HepG2 (cell line): ENCODE measurements at regions not wholly inside any gene's neighbourhood (a gene's known extent, or its start where the extent isn't known, plus 50 kb on each side); places are given as distances from the start of the nearest gene placed in this dataset.

Source experiments
- ATAC-seq: fragments of 200-7000 bp; cut with Tn5 transposase; 3 replicates; pipeline ENCODE4 v1.9.1; 2020; ENCODE audit warnings: mild to moderate bottlenecking, moderate library complexity
- BruUV-seq: library from RNA; stranded (reverse); fragments of 400-500 nt; replicated peaks from 2 replicates; lab custom pipeline; 2021; lab: Mats Ljungman, UMichigan
- CTCF ChIA-PET: fragments of 300-600 bp; formaldehyde crosslinking; extraction: SDS; loops from one replicate; lab custom pipeline; 2021; ENCODE audit warnings: low total read pairs, inconsistent platforms, low intra/inter-chr PET ratio; lab: Yijun Ruan, JAX
- POLR2A ChIA-PET: fragments of 350-600 bp; sonication (Branson Sonifier 250); formaldehyde crosslinking; loops from one replicate; lab custom pipeline; 2020; ENCODE audit warnings: antibody characterized with exemption, inconsistent platforms; lab: Yijun Ruan, JAX
- DNase-seq: peaks from one replicate; pipeline ENCODE4 v3.0.0-alpha.2; 2015; ENCODE audit warnings: low spot score
- FAIRE-seq: peaks from 3 replicates; lab custom pipeline; 2011; peaks lifted over from hg19 to GRCh38; lab: Jason Lieb, UNC
- H2AFZ ChIP-seq: one replicate; pipeline ENCODE4 v1.6.1; 2011; ENCODE audit warnings: low read length, inconsistent platforms
- H3K27ac ChIP-seq: fragments of 300-600 bp; 3 replicates; pipeline ENCODE4 v1.8.0; 2011; ENCODE audit warnings: mixed run types, mild to moderate bottlenecking, mixed read lengths, low read length, inconsistent platforms; ENCODE audit not compliant: insufficient read depth; ENCODE audit errors: extremely low read length
- H3K27me3 ChIP-seq, 2 experiments: fragments of 200-600 bp in 1 of 2; 2 replicates in 1 of 2; 3 replicates in 1 of 2; pipeline versions ENCODE4 v1.6.0 to v1.8.0; 2011; ENCODE audit warnings: low read length in 2 of 2, mild to moderate bottlenecking in 2 of 2, moderate library complexity in 2 of 2, inconsistent platforms in 1 of 2; ENCODE audit not compliant: insufficient read depth in 2 of 2, control insufficient read depth in 1 of 2
- H3K36me3 ChIP-seq, 2 experiments: fragments of 200-600 bp in 1 of 2; replicated peaks in 1 of 2; 2 replicates in 1 of 2; 3 replicates in 1 of 2; pipeline versions ENCODE4 v1.5.1 to v1.8.0; 2011; ENCODE audit warnings: low read length in 2 of 2, inconsistent platforms in 1 of 2; ENCODE audit not compliant: insufficient read depth in 2 of 2, control insufficient read depth in 1 of 2
- H3K4me1 ChIP-seq: 2 replicates; pipeline ENCODE4 v1.5.1; 2012; ENCODE audit warnings: low read length, inconsistent platforms; ENCODE audit not compliant: insufficient read depth
- H3K4me2 ChIP-seq: 2 replicates; pipeline ENCODE4 v1.6.0; 2011; ENCODE audit warnings: low read depth, low read length, inconsistent platforms
- H3K4me3 ChIP-seq, 3 experiments: fragments of 200-600 bp in 1 of 3; sonication (generic), shearing (Covaris generic) in 1 of 3; replicated peaks in 1 of 3; 2 replicates each; pipeline ENCODE4 v1.5.1; 2011 to 2016; ENCODE audit warnings: low read length in 3 of 3, inconsistent platforms in 2 of 3, low read depth in 2 of 3, mild to moderate bottlenecking in 2 of 3, control low read depth in 1 of 3, mixed read lengths in 1 of 3; ENCODE audit not compliant: insufficient read depth in 1 of 3
- H3K79me2 ChIP-seq: one replicate; pipeline ENCODE4 v1.6.1; 2011; ENCODE audit warnings: low read length, inconsistent platforms; ENCODE audit not compliant: insufficient read depth
- H3K9ac ChIP-seq: 2 replicates; pipeline ENCODE4 v1.6.0; 2011; ENCODE audit warnings: mild to moderate bottlenecking, low read depth, low read length, inconsistent platforms; ENCODE audit not compliant: insufficient read depth
- H3K9me3 ChIP-seq: 2 replicates; pipeline ENCODE4 v1.5.1; 2012; ENCODE audit warnings: mild to moderate bottlenecking, low read length
- H4K20me1 ChIP-seq: 2 replicates; pipeline ENCODE4 v1.6.0; 2011; ENCODE audit warnings: inconsistent platforms, mild to moderate bottlenecking, low read length, moderate library complexity; ENCODE audit not compliant: insufficient read depth
- ATM ChIP-seq: fragments of 450-650 bp; IDR thresholded peaks from 2 replicates; pipeline ENCODE4 v1.7.1; 2017; ENCODE audit warnings: mild to moderate bottlenecking, borderline replicate concordance
- IRF2 ChIP-seq: IDR thresholded peaks from 2 replicates; pipeline ENCODE4 v1.6.1; 2018; ENCODE audit warnings: missing genetic modification reagents, missing compliant biosample characterization
- KDM1A ChIP-seq: IDR thresholded peaks from 2 replicates; pipeline ENCODE4 v1.6.1; 2016; ENCODE audit warnings: missing compliant biosample characterization
- NCOR1 ChIP-seq: fragments of 200-600 bp; sonication (generic); IDR thresholded peaks from 2 replicates; pipeline ENCODE4 v1.7.0; 2017; ENCODE audit warnings: antibody characterized with exemption, low read length, borderline replicate concordance
- NFATC3 ChIP-seq: sonication (generic); formaldehyde crosslinking; IDR thresholded peaks from 2 replicates; pipeline ENCODE4 v1.5.1; 2020; ENCODE audit warnings: mild to moderate bottlenecking, missing genetic modification reagents
- NFE2L2 ChIP-seq: fragments of 150-350 bp; IDR thresholded peaks from 2 replicates; pipeline ENCODE4 v1.6.1; 2014; ENCODE audit warnings: low read length
- SOX5 ChIP-seq: IDR thresholded peaks from 2 replicates; pipeline ENCODE4 v1.6.1; 2016; ENCODE audit warnings: borderline replicate concordance
- ZFYVE20 ChIP-seq: sonication (generic); formaldehyde crosslinking; IDR thresholded peaks from 2 replicates; pipeline ENCODE4 v1.8.0; 2023; ENCODE audit warnings: low read depth, mild to moderate bottlenecking, moderate library complexity, missing genetic modification reagents, borderline replicate concordance
- WGBS: methylation state at CpG from one replicate; pipeline ENCODE4 v1.1.6; 2017; ENCODE audit warnings: low lambda C conversion rate; 5-methylcytosine and 5-hydroxymethylcytosine counted together
- in situ Hi-C: cut with HindIII; loops from 2 replicates; pipeline ENCODE4 v1.10.0; 2017; ENCODE audit warnings: low pct_unique_long_range_greater_than_20kb; ENCODE audit not compliant: extremely low pct_ligation_motif_present
- intact Hi-C: fragments of 100-400 bp; cut with micrococcal nuclease; formaldehyde crosslinking; loops from one replicate; pipeline ENCODE4 v1.10.0; 2022; ENCODE audit not compliant: unreplicated experiment
- TF ChIP-seq, protein P1 (sequence below): sonication (generic); formaldehyde crosslinking; IDR thresholded peaks from 2 replicates; pipeline ENCODE4 v1.4.0; 2020; ENCODE audit warnings: missing genetic modification reagents
- TF ChIP-seq, protein P2 (sequence below): sonication (generic); formaldehyde crosslinking; IDR thresholded peaks from 2 replicates; pipeline ENCODE4 v1.5.1; 2020; ENCODE audit warnings: mild to moderate bottlenecking, missing genetic modification reagents, moderate library complexity
- TF ChIP-seq, protein P3 (sequence below): sonication (generic); formaldehyde crosslinking; IDR thresholded peaks from 2 replicates; pipeline ENCODE4 v1.4.0; 2020; ENCODE audit warnings: missing genetic modification reagents, mild to moderate bottlenecking, borderline replicate concordance
- TF ChIP-seq, protein P4 (sequence below): sonication (generic); formaldehyde crosslinking; IDR thresholded peaks from 2 replicates; pipeline ENCODE4 v1.5.0; 2020; ENCODE audit warnings: missing genetic modification reagents

DNA sequence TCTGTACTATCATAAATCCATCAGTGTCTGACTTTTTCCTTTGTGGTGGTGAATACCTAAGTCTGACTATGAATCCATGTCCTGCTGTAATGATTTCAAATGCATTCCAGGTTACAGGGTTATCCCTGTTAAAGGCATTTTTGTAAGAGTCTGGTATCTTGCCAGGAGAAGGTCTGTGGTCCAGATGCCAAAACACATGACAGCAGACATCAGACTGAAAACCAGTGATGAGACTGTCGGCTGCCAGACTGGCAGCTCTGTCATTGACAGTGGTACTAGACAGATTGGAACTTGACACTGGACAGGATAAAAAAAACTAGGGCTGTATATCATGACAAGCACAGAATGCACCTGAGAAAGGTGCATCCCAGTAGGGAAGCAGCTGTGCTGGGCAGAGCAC is 301.8 kb upstream of the FAT3 start:
- POLR2A ChIA-PET: no interaction called here
- TF ChIP-seq IRF2 (CRISPR knock-in tag) (no peak), KDM1A (no peak), NFATC3 (CRISPR knock-in tag) (no peak), ATM (no peak), NCOR1 (no peak), SOX5 (CRISPR knock-in tag) (no peak), NFE2L2 (no peak), ZFYVE20 (no peak)
- TF ChIP-seq, protein P1, sequence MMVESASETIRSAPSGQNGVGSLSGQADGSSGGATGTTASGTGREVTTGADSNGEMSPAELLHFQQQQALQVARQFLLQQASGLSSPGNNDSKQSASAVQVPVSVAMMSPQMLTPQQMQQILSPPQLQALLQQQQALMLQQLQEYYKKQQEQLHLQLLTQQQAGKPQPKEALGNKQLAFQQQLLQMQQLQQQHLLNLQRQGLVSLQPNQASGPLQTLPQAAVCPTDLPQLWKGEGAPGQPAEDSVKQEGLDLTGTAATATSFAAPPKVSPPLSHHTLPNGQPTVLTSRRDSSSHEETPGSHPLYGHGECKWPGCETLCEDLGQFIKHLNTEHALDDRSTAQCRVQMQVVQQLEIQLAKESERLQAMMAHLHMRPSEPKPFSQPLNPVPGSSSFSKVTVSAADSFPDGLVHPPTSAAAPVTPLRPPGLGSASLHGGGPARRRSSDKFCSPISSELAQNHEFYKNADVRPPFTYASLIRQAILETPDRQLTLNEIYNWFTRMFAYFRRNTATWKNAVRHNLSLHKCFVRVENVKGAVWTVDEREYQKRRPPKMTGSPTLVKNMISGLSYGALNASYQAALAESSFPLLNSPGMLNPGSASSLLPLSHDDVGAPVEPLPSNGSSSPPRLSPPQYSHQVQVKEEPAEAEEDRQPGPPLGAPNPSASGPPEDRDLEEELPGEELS: no peak
- TF ChIP-seq, protein P2, sequence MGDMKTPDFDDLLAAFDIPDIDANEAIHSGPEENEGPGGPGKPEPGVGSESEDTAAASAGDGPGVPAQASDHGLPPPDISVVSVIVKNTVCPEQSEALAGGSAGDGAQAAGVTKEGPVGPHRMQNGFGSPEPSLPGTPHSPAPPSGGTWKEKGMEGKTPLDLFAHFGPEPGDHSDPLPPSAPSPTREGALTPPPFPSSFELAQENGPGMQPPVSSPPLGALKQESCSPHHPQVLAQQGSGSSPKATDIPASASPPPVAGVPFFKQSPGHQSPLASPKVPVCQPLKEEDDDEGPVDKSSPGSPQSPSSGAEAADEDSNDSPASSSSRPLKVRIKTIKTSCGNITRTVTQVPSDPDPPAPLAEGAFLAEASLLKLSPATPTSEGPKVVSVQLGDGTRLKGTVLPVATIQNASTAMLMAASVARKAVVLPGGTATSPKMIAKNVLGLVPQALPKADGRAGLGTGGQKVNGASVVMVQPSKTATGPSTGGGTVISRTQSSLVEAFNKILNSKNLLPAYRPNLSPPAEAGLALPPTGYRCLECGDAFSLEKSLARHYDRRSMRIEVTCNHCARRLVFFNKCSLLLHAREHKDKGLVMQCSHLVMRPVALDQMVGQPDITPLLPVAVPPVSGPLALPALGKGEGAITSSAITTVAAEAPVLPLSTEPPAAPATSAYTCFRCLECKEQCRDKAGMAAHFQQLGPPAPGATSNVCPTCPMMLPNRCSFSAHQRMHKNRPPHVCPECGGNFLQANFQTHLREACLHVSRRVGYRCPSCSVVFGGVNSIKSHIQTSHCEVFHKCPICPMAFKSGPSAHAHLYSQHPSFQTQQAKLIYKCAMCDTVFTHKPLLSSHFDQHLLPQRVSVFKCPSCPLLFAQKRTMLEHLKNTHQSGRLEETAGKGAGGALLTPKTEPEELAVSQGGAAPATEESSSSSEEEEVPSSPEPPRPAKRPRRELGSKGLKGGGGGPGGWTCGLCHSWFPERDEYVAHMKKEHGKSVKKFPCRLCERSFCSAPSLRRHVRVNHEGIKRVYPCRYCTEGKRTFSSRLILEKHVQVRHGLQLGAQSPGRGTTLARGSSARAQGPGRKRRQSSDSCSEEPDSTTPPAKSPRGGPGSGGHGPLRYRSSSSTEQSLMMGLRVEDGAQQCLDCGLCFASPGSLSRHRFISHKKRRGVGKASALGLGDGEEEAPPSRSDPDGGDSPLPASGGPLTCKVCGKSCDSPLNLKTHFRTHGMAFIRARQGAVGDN (CRISPR knock-in tag): no peak
- TF ChIP-seq, protein P3, sequence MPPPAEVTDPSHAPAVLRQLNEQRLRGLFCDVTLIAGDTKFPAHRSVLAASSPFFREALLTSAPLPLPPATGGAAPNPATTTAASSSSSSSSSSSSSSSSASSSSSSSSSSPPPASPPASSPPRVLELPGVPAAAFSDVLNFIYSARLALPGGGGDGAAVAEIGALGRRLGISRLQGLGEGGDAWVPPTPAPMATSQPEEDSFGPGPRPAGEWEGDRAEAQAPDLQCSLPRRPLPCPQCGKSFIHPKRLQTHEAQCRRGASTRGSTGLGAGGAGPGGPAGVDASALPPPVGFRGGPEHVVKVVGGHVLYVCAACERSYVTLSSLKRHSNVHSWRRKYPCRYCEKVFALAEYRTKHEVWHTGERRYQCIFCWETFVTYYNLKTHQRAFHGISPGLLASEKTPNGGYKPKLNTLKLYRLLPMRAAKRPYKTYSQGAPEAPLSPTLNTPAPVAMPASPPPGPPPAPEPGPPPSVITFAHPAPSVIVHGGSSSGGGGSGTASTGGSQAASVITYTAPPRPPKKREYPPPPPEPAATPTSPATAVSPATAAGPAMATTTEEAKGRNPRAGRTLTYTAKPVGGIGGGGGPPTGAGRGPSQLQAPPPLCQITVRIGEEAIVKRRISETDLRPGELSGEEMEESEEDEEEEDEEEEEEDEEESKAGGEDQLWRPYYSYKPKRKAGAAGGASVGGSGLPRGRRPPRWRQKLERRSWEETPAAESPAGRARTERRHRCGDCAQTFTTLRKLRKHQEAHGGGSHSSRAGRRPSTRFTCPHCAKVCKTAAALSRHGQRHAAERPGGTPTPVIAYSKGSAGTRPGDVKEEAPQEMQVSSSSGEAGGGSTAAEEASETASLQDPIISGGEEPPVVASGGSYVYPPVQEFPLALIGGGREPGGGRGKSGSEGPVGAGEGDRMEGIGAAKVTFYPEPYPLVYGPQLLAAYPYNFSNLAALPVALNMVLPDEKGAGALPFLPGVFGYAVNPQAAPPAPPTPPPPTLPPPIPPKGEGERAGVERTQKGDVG (CRISPR knock-in tag): no peak
- TF ChIP-seq, protein P4, sequence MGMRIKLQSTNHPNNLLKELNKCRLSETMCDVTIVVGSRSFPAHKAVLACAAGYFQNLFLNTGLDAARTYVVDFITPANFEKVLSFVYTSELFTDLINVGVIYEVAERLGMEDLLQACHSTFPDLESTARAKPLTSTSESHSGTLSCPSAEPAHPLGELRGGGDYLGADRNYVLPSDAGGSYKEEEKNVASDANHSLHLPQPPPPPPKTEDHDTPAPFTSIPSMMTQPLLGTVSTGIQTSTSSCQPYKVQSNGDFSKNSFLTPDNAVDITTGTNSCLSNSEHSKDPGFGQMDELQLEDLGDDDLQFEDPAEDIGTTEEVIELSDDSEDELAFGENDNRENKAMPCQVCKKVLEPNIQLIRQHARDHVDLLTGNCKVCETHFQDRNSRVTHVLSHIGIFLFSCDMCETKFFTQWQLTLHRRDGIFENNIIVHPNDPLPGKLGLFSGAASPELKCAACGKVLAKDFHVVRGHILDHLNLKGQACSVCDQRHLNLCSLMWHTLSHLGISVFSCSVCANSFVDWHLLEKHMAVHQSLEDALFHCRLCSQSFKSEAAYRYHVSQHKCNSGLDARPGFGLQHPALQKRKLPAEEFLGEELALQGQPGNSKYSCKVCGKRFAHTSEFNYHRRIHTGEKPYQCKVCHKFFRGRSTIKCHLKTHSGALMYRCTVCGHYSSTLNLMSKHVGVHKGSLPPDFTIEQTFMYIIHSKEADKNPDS (CRISPR knock-in tag): no peak

More for the DNA sequence above, 301.8 kb upstream of the FAT3 start:
- peaks cover 4% of the 10 kb centered on the region for H3K9me3 ChIP-seq
- no peak overlapping the region for H3K9ac ChIP-seq
- no TSS peak for BruUV-seq
- DNase-seq (no peak), FAIRE-seq (no peak), ATAC-seq (no peak)
- no peak overlapping the region for H2AFZ ChIP-seq
- no peak overlapping the region for H3K4me2 ChIP-seq
- no peaks in the 10 kb centered on the region; a peak in 1 of 5 replicates for H3K27me3 ChIP-seq
- in situ Hi-C loops (no loop called here), intact Hi-C loops (no loop called here)
- no peaks in the 10 kb centered on the region for H3K79me2 ChIP-seq
- no peaks in the 10 kb centered on the region for H4K20me1 ChIP-seq
- no peak overlapping the region for H3K27ac ChIP-seq
- CTCF ChIA-PET: no interaction called here
- no peaks in the 10 kb centered on the region for H3K36me3 ChIP-seq
- H3K4me3 ChIP-seq: no peak overlapping the region
- no peaks in the 10 kb centered on the region for H3K4me1 ChIP-seq
- WGBS: 0% methylated on average over 1 of the region's 1 CpG
